HCT116 (cell line): ENCODE measurements at regions not wholly inside any gene's neighbourhood (a gene's known extent, or its start where the extent isn't known, plus 50 kb on each side); places are given as distances from the start of the nearest gene placed in this dataset.

Experiments used
- ATAC-seq: fragments of 200-7000 bp; cut with Tn5 transposase; 2 replicates; pipeline ENCODE4 v1.9.1; 2020; ENCODE audit warnings: mild to moderate bottlenecking, moderate library complexity
- BruUV-seq: library from RNA; stranded (reverse); fragments of 400-500 nt; replicated peaks from 2 replicates; lab custom pipeline; 2021; lab: Mats Ljungman, UMichigan
- CTCF ChIA-PET: fragments of 300-600 bp; sonication (Branson Sonifier 250); formaldehyde crosslinking; loops from one replicate; lab custom pipeline; 2021; ENCODE audit warnings: antibody characterized with exemption; lab: Charles Lee
- POLR2A ChIA-PET: fragments of 300-600, 350-600 bp; sonication (Branson Sonifier 250); formaldehyde crosslinking; loops from one replicate; lab custom pipeline; 2021; ENCODE audit warnings: antibody characterized with exemption; lab: Charles Lee
- RAD21 ChIA-PET, 2 experiments: fragments of 300-600 bp; sonication (Branson Sonifier 250); formaldehyde crosslinking; loops; one replicate each; lab custom pipeline; 2023; ENCODE audit warnings: low total read pairs in 2 of 2; ENCODE audit not compliant: uncharacterized antibody in 2 of 2, unreplicated experiment in 2 of 2, low non-redundant PET in 1 of 2; lab: Charles Lee
- DNase-seq: peaks from one replicate; pipeline ENCODE4 v3.0.0-alpha.2; 2010; ENCODE audit warnings: low read depth, low spot score
- H2AFZ ChIP-seq: fragments of 200-600 bp; shearing (Covaris generic), sonication (generic); 2 replicates; pipeline ENCODE4 v1.6.1; 2017; ENCODE audit warnings: low read depth, mixed run types, mixed read lengths, antibody characterized with exemption, low read length; ENCODE audit not compliant: poor library complexity, severe bottlenecking
- H3K27ac ChIP-seq: 2 replicates; pipeline ENCODE4 v1.5.1; 2012; ENCODE audit warnings: low read depth, low read length
- H3K27me3 ChIP-seq: fragments of 200-600 bp; sonication (generic); 2 replicates; pipeline ENCODE4 v1.6.1; 2016; ENCODE audit warnings: mixed run types, low read length, mixed read lengths; ENCODE audit not compliant: insufficient read depth
- H3K36me3 ChIP-seq, 2 experiments: fragments of 200-500 bp in 1 of 2; fragments of 200-600 bp in 1 of 2; sonication (Bioruptor generic) in 1 of 2; sonication (generic) in 1 of 2; 2 replicates each; pipeline versions ENCODE4 v1.5.1 to v1.6.1; 2014 to 2016; ENCODE audit warnings: low read length in 2 of 2, inconsistent platforms in 1 of 2, mixed read lengths in 1 of 2, mixed run types in 1 of 2; ENCODE audit not compliant: insufficient read depth in 2 of 2, control insufficient read depth in 1 of 2
- H3K4me1 ChIP-seq, 2 experiments: fragments of 200-600 bp in 1 of 2; sonication (generic) in 1 of 2; 2 replicates each; pipeline versions ENCODE4 v1.5.1 to v1.6.1; 2012 to 2017; ENCODE audit warnings: low read length in 2 of 2, inconsistent platforms in 1 of 2, mild to moderate bottlenecking in 1 of 2, mixed read lengths in 1 of 2, mixed run types in 1 of 2, moderate library complexity in 1 of 2; ENCODE audit not compliant: insufficient read depth in 2 of 2, control insufficient read depth in 1 of 2
- H3K4me2 ChIP-seq: fragments of 200-600 bp; sonication (generic); 2 replicates; pipeline ENCODE4 v1.6.1; 2017; ENCODE audit warnings: mixed run types, low read length, mixed read lengths
- H3K4me3 ChIP-seq, 2 experiments: fragments of 200-600 bp in 1 of 2; sonication (generic) in 1 of 2; replicated peaks in 1 of 2; 2 replicates each; pipeline ENCODE4 v1.5.1; 2011 to 2016; ENCODE audit warnings: low read length in 2 of 2, control low read depth in 1 of 2, low read depth in 1 of 2, mild to moderate bottlenecking in 1 of 2, mixed read lengths in 1 of 2, mixed run types in 1 of 2
- H3K79me2 ChIP-seq: fragments of 200-600 bp; sonication (generic); 2 replicates; pipeline ENCODE4 v1.6.1; 2017; ENCODE audit warnings: mild to moderate bottlenecking, mixed run types, low read length, moderate library complexity, mixed read lengths; ENCODE audit not compliant: insufficient read depth
- H3K9ac ChIP-seq: fragments of 200-600 bp; sonication (generic); 2 replicates; pipeline ENCODE4 v1.6.1; 2016; ENCODE audit warnings: low read length, mixed read lengths
- H3K9me2 ChIP-seq: fragments of 200-600 bp; sonication (generic), shearing (Covaris generic); 2 replicates; pipeline ENCODE4 v1.6.1; 2017; ENCODE audit warnings: mixed run types, mild to moderate bottlenecking, moderate library complexity; ENCODE audit not compliant: insufficient read depth
- H3K9me3 ChIP-seq, 2 experiments: fragments of 200-500 bp in 1 of 2; fragments of 200-600 bp in 1 of 2; sonication (Bioruptor generic) in 1 of 2; sonication (generic) in 1 of 2; 2 replicates each; pipeline ENCODE4 v1.6.1; 2014 to 2017; ENCODE audit warnings: low read length in 2 of 2, mixed read lengths in 2 of 2, inconsistent platforms in 1 of 2, low read depth in 1 of 2, mild to moderate bottlenecking in 1 of 2, mixed run types in 1 of 2, moderate library complexity in 1 of 2; ENCODE audit not compliant: control insufficient read depth in 1 of 2, insufficient read depth in 1 of 2
- H4K20me1 ChIP-seq: fragments of 200-600 bp; sonication (generic), shearing (Covaris generic); 2 replicates; pipeline ENCODE4 v1.6.1; 2017; ENCODE audit warnings: mixed run types, mild to moderate bottlenecking, moderate library complexity; ENCODE audit not compliant: insufficient read depth
- CEBPB ChIP-seq: IDR thresholded peaks from 2 replicates; pipeline ENCODE4 v1.6.1; 2012; ENCODE audit warnings: low read depth
- ELF1 ChIP-seq: IDR thresholded peaks from 2 replicates; pipeline ENCODE4 v1.6.1; 2012; ENCODE audit warnings: low read depth, borderline replicate concordance
- EZH2phosphoT487 ChIP-seq: fragments of 200-600 bp; IDR thresholded peaks from 2 replicates; pipeline ENCODE4 v1.6.1; 2018; ENCODE audit warnings: antibody characterized with exemption, borderline replicate concordance
- JUND ChIP-seq: IDR thresholded peaks from 2 replicates; pipeline ENCODE4 v1.6.1; 2012
- ZBTB33 ChIP-seq: IDR thresholded peaks from 2 replicates; pipeline ENCODE4 v1.6.1; 2011; ENCODE audit warnings: mild to moderate bottlenecking, low read length, moderate library complexity; ENCODE audit not compliant: insufficient replicate concordance; ENCODE audit errors: extremely low read depth
- intact Hi-C: fragments of 100-400 bp; cut with micrococcal nuclease; formaldehyde crosslinking; loops from 2 replicates; pipeline ENCODE4 v1.10.0; 2022
- TF ChIP-seq, protein P1 (sequence below): IDR thresholded peaks from 2 replicates; pipeline ENCODE4 v1.6.1; 2012

- no peak for TF ChIP-seq ZBTB33
Measured at GRCh38 chr4:24730256-24731001, 64.9 kb upstream of the SOD3 start (continued).

DNA sequence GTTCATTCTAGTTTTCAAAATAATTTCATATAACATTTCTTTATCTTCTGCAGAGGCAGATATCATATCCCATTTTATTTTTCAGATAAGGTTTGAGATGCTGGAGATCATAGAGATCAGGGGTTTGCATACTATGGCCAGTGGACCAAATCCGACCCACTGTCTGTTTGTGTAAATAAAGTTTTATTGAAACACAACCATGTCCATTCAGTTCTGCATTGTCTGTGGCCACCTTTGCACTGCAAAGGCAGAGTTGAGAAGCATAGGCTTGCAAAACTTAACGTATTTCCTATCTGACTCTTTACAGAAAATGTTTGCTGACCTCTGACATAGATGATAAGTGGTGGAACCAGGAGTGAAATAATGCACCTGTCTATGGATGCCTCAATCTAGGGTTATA, 63.9 kb upstream of the SOD3 start:
- no peak overlapping the region for H3K4me3 ChIP-seq
- no peaks in the 10 kb centered on the region for H3K9me3 ChIP-seq
- no peak overlapping the region for H3K27ac ChIP-seq
- POLR2A ChIA-PET = no interaction called here
- CTCF ChIA-PET = no interaction called here
- peaks cover 3% of the 10 kb centered on the region for H3K27me3 ChIP-seq
- H3K9me2 ChIP-seq = no peaks in the 10 kb centered on the region
- intact Hi-C loops = no loop called here
- H3K4me1 ChIP-seq = no peaks in the 10 kb centered on the region
- H3K9ac ChIP-seq = no peak overlapping the region
- H3K4me2 ChIP-seq = no peak overlapping the region
- ATAC-seq (no peak), DNase-seq (no peak)
- RAD21 ChIA-PET = no interaction called here
- no peak overlapping the region for H2AFZ ChIP-seq
- no peaks in the 10 kb centered on the region for H3K79me2 ChIP-seq
- H4K20me1 ChIP-seq = no peaks in the 10 kb centered on the region
- no peaks in the 10 kb centered on the region for H3K36me3 ChIP-seq
- TF ChIP-seq CEBPB = no peak
- no peak for TF ChIP-seq ELF1
- no peak for TF ChIP-seq JUND
- no peak for TF ChIP-seq EZH2phosphoT487
- TF ChIP-seq, protein P1, sequence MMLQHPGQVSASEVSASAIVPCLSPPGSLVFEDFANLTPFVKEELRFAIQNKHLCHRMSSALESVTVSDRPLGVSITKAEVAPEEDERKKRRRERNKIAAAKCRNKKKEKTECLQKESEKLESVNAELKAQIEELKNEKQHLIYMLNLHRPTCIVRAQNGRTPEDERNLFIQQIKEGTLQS = no peak
- no TSS peak for BruUV-seq
